GM18508 (cell line): ENCODE measurements at regions not wholly inside any gene's neighbourhood (a gene's known extent, or its start where the extent isn't known, plus 50 kb on each side); places are given as distances from the start of the nearest gene placed in this dataset.

ENCODE experiments used
- ATAC-seq: cut with Tn5 transposase; IDR thresholded peaks from one replicate; pipeline ENCODE4 v1.9.1; 2021; ENCODE audit warnings: moderate number of reproducible peaks; ENCODE audit not compliant: insufficient read depth, unreplicated experiment

DNA sequence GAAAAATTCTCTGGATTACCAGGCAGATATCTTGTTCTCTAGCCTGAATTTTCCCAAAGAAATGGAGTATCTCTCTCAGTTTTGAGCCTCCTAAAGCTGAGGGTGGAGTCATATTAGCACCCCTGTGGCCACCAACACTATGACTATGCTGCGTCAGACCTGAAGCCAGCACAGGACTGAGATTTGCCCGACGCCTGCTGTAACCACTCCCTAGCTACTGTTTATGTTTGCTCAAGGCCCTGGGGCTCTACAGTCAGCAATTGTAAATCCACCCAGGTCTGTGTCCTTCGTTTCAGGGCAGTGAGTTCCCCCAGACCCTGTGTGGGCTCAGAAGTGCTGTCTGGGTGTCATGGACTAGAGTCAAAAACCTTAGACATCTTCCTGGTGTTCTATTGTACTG, 61.4 kb downstream of the ZXDA start:
- ATAC-seq, result no peak

DNA sequence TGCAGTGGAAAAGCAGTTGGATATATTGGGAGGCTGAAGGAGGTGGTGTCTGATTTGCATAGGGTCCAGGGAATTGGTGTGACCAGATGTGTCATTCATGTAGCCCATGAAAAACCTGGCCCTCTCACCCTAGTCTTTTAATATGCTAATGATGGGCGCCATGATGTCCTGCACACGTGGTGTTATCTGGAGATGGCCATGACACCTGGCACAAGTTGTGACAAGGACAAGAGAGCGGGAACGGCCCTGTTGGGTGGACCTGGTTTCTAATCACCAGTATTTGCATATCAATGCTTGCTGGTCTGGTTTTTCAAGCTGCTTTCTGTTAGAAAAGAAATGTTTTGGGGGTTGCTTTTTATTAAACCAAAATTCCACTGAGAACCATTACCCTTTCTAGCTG, 87.4 kb downstream of the ZXDA start:
- ATAC-seq, result no peak

DNA sequence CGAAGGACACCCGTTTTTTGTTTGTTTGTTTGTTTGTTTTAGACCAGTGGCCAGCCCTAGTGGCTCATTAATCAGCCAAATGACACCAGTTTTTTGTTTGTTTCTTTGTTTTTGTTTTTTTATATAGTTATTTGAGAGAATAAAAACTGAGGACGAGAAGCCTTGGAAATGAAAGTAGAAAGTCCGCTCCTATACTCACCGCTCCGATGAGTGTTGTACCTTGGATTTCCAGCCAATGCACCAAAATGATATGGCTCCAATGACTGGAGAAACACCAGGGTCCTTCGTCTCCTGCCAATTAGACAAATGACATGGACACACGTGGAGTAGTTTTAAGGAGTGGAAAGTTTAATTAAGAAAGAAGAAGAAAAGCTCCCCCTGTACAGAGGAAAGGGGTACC, 87.9 kb downstream of the ZXDA start:
- ATAC-seq, result no peak

DNA sequence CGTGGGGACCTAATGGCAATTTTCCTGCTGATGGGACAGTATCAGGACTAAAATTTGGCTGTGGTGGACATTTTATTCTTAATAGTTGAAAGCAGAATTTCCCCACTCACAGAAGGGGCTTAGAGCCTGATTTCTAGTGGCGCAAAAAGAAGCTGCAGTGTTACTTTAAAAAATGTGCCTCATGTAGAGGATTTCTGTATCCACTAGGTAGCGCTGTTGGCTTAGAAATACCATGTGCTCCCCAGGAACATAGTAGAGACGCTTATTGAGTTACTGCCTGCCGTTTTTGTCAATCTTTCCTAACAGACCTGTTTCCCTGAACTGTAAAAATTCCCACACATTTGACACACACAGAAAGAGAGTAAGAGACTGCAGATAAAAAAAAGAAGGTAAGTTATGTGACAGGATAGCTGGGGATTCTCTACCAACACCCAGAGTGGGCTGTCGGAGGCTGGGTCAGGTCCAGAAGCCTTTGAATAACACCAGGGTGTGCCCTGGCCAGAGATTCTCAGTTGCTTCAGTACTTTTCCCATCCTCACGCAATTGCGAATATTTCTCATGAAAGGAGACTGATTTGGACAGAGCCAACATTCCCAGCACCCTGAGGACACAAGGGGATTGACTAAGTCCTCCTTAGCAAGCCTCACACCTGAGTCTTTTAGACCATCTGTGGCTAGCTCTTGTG, 88.4 kb downstream of the ZXDA start:
- peak; percentile 91 for ATAC-seq

DNA sequence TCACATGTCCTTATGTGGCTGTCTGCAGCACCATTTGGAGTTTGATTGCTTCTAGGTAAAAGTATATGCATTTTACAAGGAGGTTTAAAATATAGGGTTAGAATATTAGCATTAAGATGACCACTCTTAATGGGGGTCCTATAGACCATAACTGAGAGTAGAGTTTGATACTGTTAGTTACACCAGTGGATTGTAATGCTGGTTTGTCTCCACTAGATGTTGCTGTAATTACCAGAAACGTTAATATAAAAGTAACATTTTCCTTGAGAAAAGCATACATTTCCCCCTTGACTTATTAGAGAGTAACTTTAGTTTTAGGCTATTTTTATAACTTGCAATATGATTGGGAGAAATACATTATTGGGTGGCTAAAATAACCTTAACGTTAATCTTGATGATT, 93.0 kb downstream of the ZXDA start:
- no peak for ATAC-seq

DNA sequence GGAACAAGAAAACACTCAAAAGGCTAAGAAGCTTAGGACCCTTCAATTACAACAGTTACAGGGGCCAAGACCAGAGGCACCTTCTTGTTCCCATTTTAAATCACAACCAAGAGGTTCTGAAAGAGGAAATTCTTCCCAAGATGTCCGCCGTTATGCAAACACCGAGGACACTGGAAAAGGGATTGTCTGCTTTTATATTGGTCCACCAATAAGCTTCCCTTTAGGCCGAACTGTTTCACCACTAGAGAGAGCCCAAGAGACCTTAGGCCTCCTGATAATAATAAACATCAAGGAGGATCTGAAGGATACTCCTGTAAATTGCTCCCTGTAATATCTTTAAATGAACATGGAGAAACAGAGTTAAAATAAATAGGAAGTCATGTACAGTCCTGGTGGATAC, 92.6 kb upstream of the NLRP2B start:
- ATAC-seq, result no peak

DNA sequence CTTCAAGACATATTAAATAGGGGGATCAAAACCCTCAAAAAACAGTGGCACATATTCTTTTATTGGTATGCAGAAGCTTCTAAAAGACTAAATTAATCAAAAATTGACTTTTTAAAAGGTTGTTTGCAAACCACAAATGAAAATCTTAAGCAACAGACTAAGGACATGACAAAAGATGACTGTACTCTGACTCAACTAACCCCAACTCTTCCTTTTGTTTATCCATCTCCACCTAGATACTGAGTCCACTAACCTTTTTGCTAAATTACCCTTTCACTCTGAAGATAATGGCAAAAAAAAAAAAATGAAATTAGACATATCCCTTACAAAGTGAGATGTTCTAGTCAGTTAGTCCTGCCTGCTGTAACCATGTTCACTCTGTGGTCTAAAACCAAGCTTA, 91.6 kb upstream of the NLRP2B start:
- no peak for ATAC-seq

DNA sequence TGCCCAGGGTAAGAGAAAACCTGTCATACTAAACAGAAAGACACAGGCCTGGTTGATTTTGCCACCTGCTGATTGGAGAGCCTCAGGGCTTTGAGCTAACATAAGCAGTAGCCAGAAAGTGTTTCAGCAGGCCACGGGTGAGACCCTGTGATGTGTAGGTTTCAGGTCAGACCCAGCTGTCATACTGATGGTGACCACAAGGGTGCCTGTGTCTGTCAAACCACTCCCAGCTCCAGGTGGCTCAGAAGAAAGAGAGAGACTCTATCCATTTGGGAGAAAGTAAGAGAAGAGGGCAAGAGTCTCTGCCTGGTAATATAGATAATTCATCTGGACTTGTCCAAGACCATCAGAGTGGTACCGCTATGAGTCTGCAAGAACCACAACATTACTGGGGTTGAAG, 72.8 kb upstream of the NLRP2B start:
- no peak for ATAC-seq

DNA sequence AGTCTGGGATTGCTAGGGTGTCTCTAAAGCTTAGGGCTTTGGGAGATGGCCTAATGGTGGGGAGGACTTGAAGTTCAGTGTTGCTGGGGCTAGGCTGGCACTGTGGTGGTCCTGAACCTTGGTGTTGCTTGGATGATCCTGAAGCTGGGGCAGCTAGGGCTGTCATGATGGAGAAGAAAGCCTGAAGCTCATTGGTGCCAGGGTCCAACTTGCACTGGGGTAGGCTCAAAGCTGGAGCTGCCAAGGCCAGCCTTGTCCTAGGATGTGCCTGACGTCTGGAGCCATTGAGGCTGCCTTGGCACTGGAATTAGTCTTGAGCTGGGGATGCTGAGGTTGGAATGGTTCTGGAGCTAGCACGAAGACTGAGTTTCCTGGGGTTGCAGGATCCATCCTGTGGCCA, 61.0 kb upstream of the NLRP2B start:
- ATAC-seq, result no peak

DNA sequence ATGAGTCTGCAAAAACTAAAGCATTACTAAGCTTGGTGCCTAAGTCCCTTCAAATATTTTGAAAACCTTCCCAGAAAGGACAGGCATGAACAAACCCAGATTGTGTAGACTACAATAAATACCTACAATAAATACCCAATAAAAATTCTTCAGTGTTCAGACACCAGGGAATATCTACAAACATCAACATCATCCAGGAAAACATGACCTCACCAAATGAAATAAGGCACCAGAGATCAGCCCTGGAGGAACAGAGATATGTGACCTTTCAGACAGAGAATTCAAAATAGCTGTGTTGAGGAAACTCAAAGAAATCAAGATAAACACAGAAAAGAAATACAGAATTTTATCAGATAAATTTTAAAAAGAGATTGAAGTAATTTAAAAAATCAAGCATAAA, 57.8 kb upstream of the NLRP2B start:
- no peak for ATAC-seq
